ENCODE measurements at regions not wholly inside any gene's neighbourhood (a gene's known extent, or its start where the extent isn't known, plus 50 kb on each side); places are given as distances from the start of the nearest gene placed in this dataset.

GRCh38 chr3:6467186-6467585, 393.7 kb upstream of the GRM7 start:
- H3K4me3 ChIP-seq (replicated peaks in 1 of 3; ENCODE audit: insufficient read depth in 1 of 3, low read depth in 2 of 3, low read length in 3 of 3): no peak overlapping the region
- peaks cover 62% of the 10 kb centered on the region for H3K9me3 ChIP-seq (ENCODE audit: low read length)
- H2AFZ ChIP-seq (ENCODE audit: low read length): no peak overlapping the region
- CTCF ChIA-PET (ENCODE audit: low intra/inter-chr PET ratio, low total read pairs): no interaction called here
- POLR2A ChIA-PET: no interaction called here
- no TSS peak for BruUV-seq (replicated peaks)
- ATAC-seq (no peak), DNase-seq (ENCODE audit: low spot score) (no peak), FAIRE-seq (no peak)
- in situ Hi-C loops (cut with HindIII; ENCODE audit: extremely low pct_ligation_motif_present, low pct_unique_long_range_greater_than_20kb): no loop called here
- H3K9ac ChIP-seq (ENCODE audit: insufficient read depth, low read depth, low read length): no peak overlapping the region
- TF ChIP-seq ZSCAN9 (CRISPR knock-in tag; IDR thresholded peaks at IDR 0.05; ENCODE audit: borderline replicate concordance): no peak
- no peak for TF ChIP-seq KAT8 (CRISPR knock-in tag; IDR thresholded peaks at IDR 0.05)
- TF ChIP-seq GATA4 (IDR thresholded peaks at IDR 0.05; ENCODE audit: borderline replicate concordance, low read depth): no peak
- no peak for TF ChIP-seq TEF (CRISPR knock-in tag; IDR thresholded peaks at IDR 0.05)
- no peak for TF ChIP-seq REL (CRISPR knock-in tag; conservative IDR thresholded peaks at IDR 0.05)
- no peak for TF ChIP-seq ZFYVE20 (CRISPR knock-in tag; IDR thresholded peaks at IDR 0.05; ENCODE audit: borderline replicate concordance, low read depth)
- TF ChIP-seq TP53 (CRISPR knock-in tag; conservative IDR thresholded peaks at IDR 0.05): no peak
- H3K27me3 ChIP-seq (ENCODE audit: control insufficient read depth in 1 of 2, insufficient read depth in 2 of 2, low read length in 2 of 2): no peaks in the 10 kb centered on the region
- no peak overlapping the region for H3K4me2 ChIP-seq (ENCODE audit: low read depth, low read length)
- H3K27ac ChIP-seq (ENCODE audit: extremely low read length, insufficient read depth, low read length): no peak overlapping the region
- no peaks in the 10 kb centered on the region for H3K79me2 ChIP-seq (ENCODE audit: insufficient read depth, low read length)
- H3K36me3 ChIP-seq (replicated peaks in 1 of 2; ENCODE audit: control insufficient read depth in 1 of 2, insufficient read depth in 2 of 2, low read length in 2 of 2): no peaks in the 10 kb centered on the region
- H3K4me1 ChIP-seq (ENCODE audit: insufficient read depth, low read length): no peaks in the 10 kb centered on the region
- intact Hi-C loops (cut with micrococcal nuclease; ENCODE audit: unreplicated experiment): no loop called here
- no peaks in the 10 kb centered on the region for H4K20me1 ChIP-seq (ENCODE audit: insufficient read depth, low read length)

- no peak overlapping the region for H3K27ac ChIP-seq (ENCODE audit: extremely low read length, insufficient read depth, low read length)
- H3K9me3 ChIP-seq (ENCODE audit: low read length): peaks cover 62% of the 10 kb centered on the region
- TF ChIP-seq MAFK (conservative IDR thresholded peaks at IDR 0.05 in 1 of 2, IDR thresholded peaks at IDR 0.05 in 1 of 2; ENCODE audit: low read length in 2 of 2) (peak; percentile 53 to 60), MAFF (IDR thresholded peaks at IDR 0.05; ENCODE audit: low read depth, low read length) (peak; percentile 38), HES4 (CRISPR knock-in tag; IDR thresholded peaks at IDR 0.05; ENCODE audit: borderline replicate concordance) (no peak)
- in situ Hi-C loops (cut with HindIII; ENCODE audit: extremely low pct_ligation_motif_present, low pct_unique_long_range_greater_than_20kb) (no loop called here), intact Hi-C loops (cut with micrococcal nuclease; ENCODE audit: unreplicated experiment) (no loop called here)
- H3K9ac ChIP-seq (ENCODE audit: insufficient read depth, low read depth, low read length): no peak overlapping the region
- no peaks in the 10 kb centered on the region for H3K4me1 ChIP-seq (ENCODE audit: insufficient read depth, low read length)
- FAIRE-seq: no peak
- H2AFZ ChIP-seq (ENCODE audit: low read length): no peak overlapping the region
- no peaks in the 10 kb centered on the region for H3K27me3 ChIP-seq (ENCODE audit: control insufficient read depth in 1 of 2, insufficient read depth in 2 of 2, low read length in 2 of 2)
- BruUV-seq (replicated peaks): no TSS peak
- H3K4me2 ChIP-seq (ENCODE audit: low read depth, low read length): no peak overlapping the region
- no peaks in the 10 kb centered on the region for H3K36me3 ChIP-seq (replicated peaks in 1 of 2; ENCODE audit: control insufficient read depth in 1 of 2, insufficient read depth in 2 of 2, low read length in 2 of 2)
- H3K79me2 ChIP-seq (ENCODE audit: insufficient read depth, low read length): no peaks in the 10 kb centered on the region
- no peak for ATAC-seq
- POLR2A ChIA-PET: no interaction called here
- no peaks in the 10 kb centered on the region for H4K20me1 ChIP-seq (ENCODE audit: insufficient read depth, low read length)
- 55% methylated on average over 7 of the region's 7 CpGs for WGBS (ENCODE audit: low lambda C conversion rate)
- DNase-seq (ENCODE audit: low spot score): no peak
- CTCF ChIA-PET (ENCODE audit: low intra/inter-chr PET ratio, low total read pairs): no interaction called here
- H3K4me3 ChIP-seq (replicated peaks in 1 of 3; ENCODE audit: insufficient read depth in 1 of 3, low read depth in 2 of 3, low read length in 3 of 3): no peak overlapping the region
These were observed 392.3 kb upstream of the GRM7 start for GRCh38 chr3:6468589-6468988.
